ENCODE measurements at regions not wholly inside any gene's neighbourhood (a gene's known extent, or its start where the extent isn't known, plus 50 kb on each side); places are given as distances from the start of the nearest gene placed in this dataset.

DNA sequence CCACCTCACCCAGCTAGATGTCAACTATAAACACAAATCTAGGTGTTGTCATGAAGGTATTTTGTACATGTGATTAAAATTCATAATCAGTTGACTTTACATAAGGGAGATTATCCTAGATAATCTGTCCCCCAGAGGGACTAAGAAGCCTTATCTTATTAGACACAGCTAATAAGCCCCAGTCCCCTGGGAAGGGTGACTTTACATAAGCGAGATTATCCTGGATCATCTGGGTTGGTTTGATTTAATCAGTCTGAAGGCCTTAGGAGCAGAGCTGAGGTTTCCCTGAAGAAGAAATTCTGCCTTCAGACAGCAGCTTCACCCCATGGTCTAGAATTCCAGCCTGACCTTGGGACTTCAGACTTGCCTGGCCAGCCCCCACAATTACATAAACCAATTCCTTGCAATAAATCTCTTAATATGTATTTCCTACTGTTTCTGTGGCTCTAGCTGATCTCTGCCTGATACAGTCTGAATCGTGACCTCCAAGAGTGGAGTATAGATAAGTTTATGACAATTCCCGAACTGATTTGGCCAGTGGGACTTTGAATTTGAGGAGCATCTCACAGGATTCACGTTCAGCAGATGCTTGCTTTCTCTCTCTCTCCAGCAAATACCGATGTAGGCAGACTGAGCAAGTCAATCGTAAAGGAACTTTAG lies 66.5 kb downstream of the MRPL46 start:
- Histone ChIP-seq H3K36me3 (replicated peaks; ENCODE audit: insufficient read depth, low read length) (no peaks in the 10 kb centered on the region), H3F3A (ENCODE audit: insufficient read depth, low read length) (no peaks in the 10 kb centered on the region), H3K9me2 (replicated peaks; ENCODE audit: insufficient read depth, low read length) (no peaks in the 10 kb centered on the region), H3K9ac (ENCODE audit: low read length) (no peak overlapping the region), H3K4me3 (ENCODE audit: low read length) (no peak overlapping the region), H3K9me3 (replicated peaks; ENCODE audit: insufficient read depth, low read length) (no peaks in the 10 kb centered on the region), H3K4me2 (ENCODE audit: low read depth, low read length) (no peak overlapping the region), H3K4me1 (ENCODE audit: low read length) (peaks cover 14% of the 10 kb centered on the region), H2AFZ (ENCODE audit: low read length) (no peak overlapping the region), H4K20me1 (ENCODE audit: insufficient read depth, low read length) (no peaks in the 10 kb centered on the region), H3K79me2 (ENCODE audit: low read length) (no peaks in the 10 kb centered on the region), H3K27me3 (replicated peaks; ENCODE audit: insufficient read depth, low read length) (no peaks in the 10 kb centered on the region), H3K27ac (ENCODE audit: low read length) (no peak overlapping the region)
- TF ChIP-seq, protein P1, sequence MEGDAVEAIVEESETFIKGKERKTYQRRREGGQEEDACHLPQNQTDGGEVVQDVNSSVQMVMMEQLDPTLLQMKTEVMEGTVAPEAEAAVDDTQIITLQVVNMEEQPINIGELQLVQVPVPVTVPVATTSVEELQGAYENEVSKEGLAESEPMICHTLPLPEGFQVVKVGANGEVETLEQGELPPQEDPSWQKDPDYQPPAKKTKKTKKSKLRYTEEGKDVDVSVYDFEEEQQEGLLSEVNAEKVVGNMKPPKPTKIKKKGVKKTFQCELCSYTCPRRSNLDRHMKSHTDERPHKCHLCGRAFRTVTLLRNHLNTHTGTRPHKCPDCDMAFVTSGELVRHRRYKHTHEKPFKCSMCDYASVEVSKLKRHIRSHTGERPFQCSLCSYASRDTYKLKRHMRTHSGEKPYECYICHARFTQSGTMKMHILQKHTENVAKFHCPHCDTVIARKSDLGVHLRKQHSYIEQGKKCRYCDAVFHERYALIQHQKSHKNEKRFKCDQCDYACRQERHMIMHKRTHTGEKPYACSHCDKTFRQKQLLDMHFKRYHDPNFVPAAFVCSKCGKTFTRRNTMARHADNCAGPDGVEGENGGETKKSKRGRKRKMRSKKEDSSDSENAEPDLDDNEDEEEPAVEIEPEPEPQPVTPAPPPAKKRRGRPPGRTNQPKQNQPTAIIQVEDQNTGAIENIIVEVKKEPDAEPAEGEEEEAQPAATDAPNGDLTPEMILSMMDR (IDR thresholded peaks at IDR 0.05; ENCODE audit: low read length) = no peak
- TF ChIP-seq EZH2 (optimal IDR thresholded peaks at IDR 0.05; ENCODE audit: low read depth, low read length) (no peak), EZH2phosphoT487 (IDR thresholded peaks at IDR 0.05; ENCODE audit: low read length) (no peak)
- no peak for DNase-seq

DNA sequence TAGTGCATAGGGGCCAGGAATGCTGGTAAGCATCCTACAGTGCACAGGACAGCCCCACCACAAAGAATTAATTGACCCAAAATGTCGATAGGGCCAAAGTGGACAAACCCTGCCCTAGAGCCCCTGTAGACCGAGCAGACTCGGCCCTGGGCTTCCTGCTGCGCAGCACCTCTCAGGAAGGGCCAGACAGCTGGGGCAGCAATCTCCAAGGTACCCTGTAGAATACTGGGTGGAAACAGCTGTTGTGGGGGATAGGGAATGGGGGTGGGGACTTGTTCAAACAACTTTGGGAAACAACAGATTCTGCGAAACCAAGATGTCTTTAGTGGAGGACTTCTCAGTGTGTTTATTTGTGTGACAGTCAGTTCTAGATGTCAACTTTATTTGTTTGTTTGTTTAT lies 67.1 kb downstream of the MRPL46 start:
- H3K27ac ChIP-seq (ENCODE audit: low read length) = no peak overlapping the region
- H3K36me3 ChIP-seq (replicated peaks; ENCODE audit: insufficient read depth, low read length) = no peaks in the 10 kb centered on the region
- no peaks in the 10 kb centered on the region for H3K9me3 ChIP-seq (replicated peaks; ENCODE audit: insufficient read depth, low read length)
- no peak overlapping the region for H3K4me2 ChIP-seq (ENCODE audit: low read depth, low read length)
- H3K9me2 ChIP-seq (replicated peaks; ENCODE audit: insufficient read depth, low read length) = no peaks in the 10 kb centered on the region
- no peak overlapping the region for H2AFZ ChIP-seq (ENCODE audit: low read length)
- TF ChIP-seq EZH2 (optimal IDR thresholded peaks at IDR 0.05; ENCODE audit: low read depth, low read length) (no peak), EZH2phosphoT487 (IDR thresholded peaks at IDR 0.05; ENCODE audit: low read length) (no peak)
- TF ChIP-seq, protein P1 (IDR thresholded peaks at IDR 0.05; ENCODE audit: low read length) = no peak
- no peaks in the 10 kb centered on the region for H3K79me2 ChIP-seq (ENCODE audit: low read length)
- no peaks in the 10 kb centered on the region for H4K20me1 ChIP-seq (ENCODE audit: insufficient read depth, low read length)
- H3K27me3 ChIP-seq (replicated peaks; ENCODE audit: insufficient read depth, low read length) = no peaks in the 10 kb centered on the region
- no peak overlapping the region for H3K4me3 ChIP-seq (ENCODE audit: low read length)
- peaks cover 14% of the 10 kb centered on the region for H3K4me1 ChIP-seq (ENCODE audit: low read length)
- no peaks in the 10 kb centered on the region for H3F3A ChIP-seq (ENCODE audit: insufficient read depth, low read length)
- DNase-seq = no peak
- H3K9ac ChIP-seq (ENCODE audit: low read length) = no peak overlapping the region

DNA sequence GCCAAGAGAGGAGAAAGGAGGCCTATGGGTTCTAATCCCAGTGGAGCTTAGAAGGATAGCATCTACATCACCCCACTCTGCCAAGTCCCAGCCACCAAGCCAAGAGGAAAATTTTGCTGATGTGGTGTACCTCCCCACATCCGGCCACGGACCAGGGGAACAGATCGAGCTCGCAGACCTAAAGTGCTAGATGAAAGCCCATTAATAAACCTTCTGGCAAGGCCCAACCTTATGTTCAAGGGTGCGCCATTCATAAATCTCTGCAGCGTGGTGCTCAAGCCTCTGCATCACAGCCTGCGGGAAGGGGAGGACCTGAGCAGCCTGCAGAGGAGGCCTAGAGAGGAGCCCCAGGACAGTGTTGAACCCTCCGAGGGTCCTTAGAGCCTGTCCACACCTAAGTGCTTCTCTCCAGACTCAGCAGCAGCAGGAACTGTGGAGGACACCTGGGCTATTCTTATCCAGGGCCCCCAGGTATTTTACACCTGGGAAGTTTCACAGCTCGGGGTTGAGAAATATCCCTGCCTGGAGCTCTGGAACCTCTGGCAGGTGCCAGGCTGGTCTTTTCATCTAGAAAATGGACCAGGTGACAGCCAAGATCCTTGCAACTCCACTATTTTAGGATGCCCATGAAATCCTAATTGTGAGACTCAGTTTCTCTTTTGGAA lies 68.0 kb downstream of the MRPL46 start:
- H3K36me3 ChIP-seq (replicated peaks; ENCODE audit: insufficient read depth, low read length) = no peaks in the 10 kb centered on the region
- no peak overlapping the region for H3K4me3 ChIP-seq (ENCODE audit: low read length)
- no peak for DNase-seq
- TF ChIP-seq, protein P1 (IDR thresholded peaks at IDR 0.05; ENCODE audit: low read length) = no peak
- no peak for TF ChIP-seq EZH2 (optimal IDR thresholded peaks at IDR 0.05; ENCODE audit: low read depth, low read length)
- no peak for TF ChIP-seq EZH2phosphoT487 (IDR thresholded peaks at IDR 0.05; ENCODE audit: low read length)
- H3K4me2 ChIP-seq (ENCODE audit: low read depth, low read length) = no peak overlapping the region
- no peak overlapping the region for H2AFZ ChIP-seq (ENCODE audit: low read length)
- H3K27me3 ChIP-seq (replicated peaks; ENCODE audit: insufficient read depth, low read length) = no peaks in the 10 kb centered on the region
- H3K4me1 ChIP-seq (ENCODE audit: low read length) = peaks cover 18% of the 10 kb centered on the region
- H3K9me2 ChIP-seq (replicated peaks; ENCODE audit: insufficient read depth, low read length) = no peaks in the 10 kb centered on the region
- H3K27ac ChIP-seq (ENCODE audit: low read length) = no peak overlapping the region
- H3F3A ChIP-seq (ENCODE audit: insufficient read depth, low read length) = no peaks in the 10 kb centered on the region
- H3K9ac ChIP-seq (ENCODE audit: low read length) = no peak overlapping the region
- H3K9me3 ChIP-seq (replicated peaks; ENCODE audit: insufficient read depth, low read length) = no peaks in the 10 kb centered on the region
- no peaks in the 10 kb centered on the region for H3K79me2 ChIP-seq (ENCODE audit: low read length)
- H4K20me1 ChIP-seq (ENCODE audit: insufficient read depth, low read length) = no peaks in the 10 kb centered on the region
